ENCODE measurements at regions not wholly inside any gene's neighbourhood (a gene's known extent, or its start where the extent isn't known, plus 50 kb on each side); places are given as distances from the start of the nearest gene placed in this dataset.

GRCh38 chr7:96599288-96599936 is 110.2 kb downstream of the SEM1 start:
- CTCF ChIA-PET = no interaction called here
- no peak overlapping the region for H3K4me3 Mint-ChIP-seq
- TF ChIP-seq, protein P1, sequence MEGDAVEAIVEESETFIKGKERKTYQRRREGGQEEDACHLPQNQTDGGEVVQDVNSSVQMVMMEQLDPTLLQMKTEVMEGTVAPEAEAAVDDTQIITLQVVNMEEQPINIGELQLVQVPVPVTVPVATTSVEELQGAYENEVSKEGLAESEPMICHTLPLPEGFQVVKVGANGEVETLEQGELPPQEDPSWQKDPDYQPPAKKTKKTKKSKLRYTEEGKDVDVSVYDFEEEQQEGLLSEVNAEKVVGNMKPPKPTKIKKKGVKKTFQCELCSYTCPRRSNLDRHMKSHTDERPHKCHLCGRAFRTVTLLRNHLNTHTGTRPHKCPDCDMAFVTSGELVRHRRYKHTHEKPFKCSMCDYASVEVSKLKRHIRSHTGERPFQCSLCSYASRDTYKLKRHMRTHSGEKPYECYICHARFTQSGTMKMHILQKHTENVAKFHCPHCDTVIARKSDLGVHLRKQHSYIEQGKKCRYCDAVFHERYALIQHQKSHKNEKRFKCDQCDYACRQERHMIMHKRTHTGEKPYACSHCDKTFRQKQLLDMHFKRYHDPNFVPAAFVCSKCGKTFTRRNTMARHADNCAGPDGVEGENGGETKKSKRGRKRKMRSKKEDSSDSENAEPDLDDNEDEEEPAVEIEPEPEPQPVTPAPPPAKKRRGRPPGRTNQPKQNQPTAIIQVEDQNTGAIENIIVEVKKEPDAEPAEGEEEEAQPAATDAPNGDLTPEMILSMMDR (IDR thresholded peaks at IDR 0.05) = no peak
- no peaks in the 10 kb centered on the region for H3K4me1 Mint-ChIP-seq
- ATAC-seq (ENCODE audit: low read depth) (no peak), DNase-seq (no peak)
- POLR2A ChIA-PET = no interaction called here
- no peak overlapping the region for H3K27ac Mint-ChIP-seq
- peaks cover 3% of the 10 kb centered on the region for H3K27me3 Mint-ChIP-seq
- intact Hi-C loops (cut with micrococcal nuclease) = no loop called here
- H3K9me3 Mint-ChIP-seq = no peaks in the 10 kb centered on the region
- H3K36me3 Mint-ChIP-seq (ENCODE audit: low read depth) = no peaks in the 10 kb centered on the region

GRCh38 chr7:96598421-96598820 is 111.2 kb downstream of the SEM1 start:
- DNase-seq (no peak), ATAC-seq (ENCODE audit: low read depth) (no peak)
- no peaks in the 10 kb centered on the region for H3K36me3 Mint-ChIP-seq (ENCODE audit: low read depth)
- H3K27me3 Mint-ChIP-seq = peaks cover 3% of the 10 kb centered on the region
- no peaks in the 10 kb centered on the region for H3K9me3 Mint-ChIP-seq
- TF ChIP-seq, protein P1 (IDR thresholded peaks at IDR 0.05) = no peak
- no peak overlapping the region for H3K27ac Mint-ChIP-seq
- intact Hi-C loops (cut with micrococcal nuclease) = no loop called here
- H3K4me3 Mint-ChIP-seq = no peak overlapping the region
- H3K4me1 Mint-ChIP-seq = no peaks in the 10 kb centered on the region
- POLR2A ChIA-PET = no interaction called here
- CTCF ChIA-PET = no interaction called here

GRCh38 chr7:96596120-96596826 is 113.4 kb downstream of the SEM1 start:
- TF ChIP-seq, protein P1 (IDR thresholded peaks at IDR 0.05) = no peak
- DNase-seq = no peak
- peaks cover 3% of the 10 kb centered on the region for H3K27me3 Mint-ChIP-seq
- intact Hi-C loops (cut with micrococcal nuclease) = no loop called here
- POLR2A ChIA-PET = no interaction called here
- CTCF ChIA-PET = no interaction called here
- no peak overlapping the region for H3K4me3 Mint-ChIP-seq
- no peak for ATAC-seq (ENCODE audit: low read depth)
- no peaks in the 10 kb centered on the region for H3K36me3 Mint-ChIP-seq (ENCODE audit: low read depth)
- no peak overlapping the region for H3K27ac Mint-ChIP-seq
- H3K9me3 Mint-ChIP-seq = no peaks in the 10 kb centered on the region
- no peaks in the 10 kb centered on the region for H3K4me1 Mint-ChIP-seq

GRCh38 chr7:96591900-96592676 is 117.6 kb downstream of the SEM1 start:
- no peaks in the 10 kb centered on the region for H3K4me1 Mint-ChIP-seq
- H3K36me3 Mint-ChIP-seq (ENCODE audit: low read depth) = no peaks in the 10 kb centered on the region
- CTCF ChIA-PET = no interaction called here
- TF ChIP-seq, protein P1 (IDR thresholded peaks at IDR 0.05) = no peak
- H3K9me3 Mint-ChIP-seq = no peaks in the 10 kb centered on the region
- ATAC-seq (ENCODE audit: low read depth) = no peak
- POLR2A ChIA-PET = no interaction called here
- H3K27me3 Mint-ChIP-seq = peaks cover 3% of the 10 kb centered on the region
- intact Hi-C loops (cut with micrococcal nuclease) = no loop called here
- no peak for DNase-seq
- no peak overlapping the region for H3K27ac Mint-ChIP-seq
- no peak overlapping the region for H3K4me3 Mint-ChIP-seq

Data from activated B cell treated with CpG ODN at 0.5 μM for 24 hours (primary cell).